ENCODE measurements at regions not wholly inside any gene's neighbourhood (a gene's known extent, or its start where the extent isn't known, plus 50 kb on each side); places are given as distances from the start of the nearest gene placed in this dataset.
A peak's percentile ranks its signal among the peaks of the same experiment; 100 is the strongest.
"Not testable (repeated sequence)": the region's sequence is repeated elsewhere in the genome, so short reads cannot be mapped to it uniquely, and the experiment has no call there.

- DNase-seq: no peak
Observed at GRCh38 chr1:101371259-101371658, 134.4 kb downstream of the S1PR1 start.

- DNase-seq: no peak
Observed at GRCh38 chr1:101373570-101373969, 136.8 kb downstream of the S1PR1 start.

GRCh38 chr1:101375448-101375847, 138.6 kb downstream of the S1PR1 start:
- DNase-seq: not testable (repeated sequence)

DNA sequence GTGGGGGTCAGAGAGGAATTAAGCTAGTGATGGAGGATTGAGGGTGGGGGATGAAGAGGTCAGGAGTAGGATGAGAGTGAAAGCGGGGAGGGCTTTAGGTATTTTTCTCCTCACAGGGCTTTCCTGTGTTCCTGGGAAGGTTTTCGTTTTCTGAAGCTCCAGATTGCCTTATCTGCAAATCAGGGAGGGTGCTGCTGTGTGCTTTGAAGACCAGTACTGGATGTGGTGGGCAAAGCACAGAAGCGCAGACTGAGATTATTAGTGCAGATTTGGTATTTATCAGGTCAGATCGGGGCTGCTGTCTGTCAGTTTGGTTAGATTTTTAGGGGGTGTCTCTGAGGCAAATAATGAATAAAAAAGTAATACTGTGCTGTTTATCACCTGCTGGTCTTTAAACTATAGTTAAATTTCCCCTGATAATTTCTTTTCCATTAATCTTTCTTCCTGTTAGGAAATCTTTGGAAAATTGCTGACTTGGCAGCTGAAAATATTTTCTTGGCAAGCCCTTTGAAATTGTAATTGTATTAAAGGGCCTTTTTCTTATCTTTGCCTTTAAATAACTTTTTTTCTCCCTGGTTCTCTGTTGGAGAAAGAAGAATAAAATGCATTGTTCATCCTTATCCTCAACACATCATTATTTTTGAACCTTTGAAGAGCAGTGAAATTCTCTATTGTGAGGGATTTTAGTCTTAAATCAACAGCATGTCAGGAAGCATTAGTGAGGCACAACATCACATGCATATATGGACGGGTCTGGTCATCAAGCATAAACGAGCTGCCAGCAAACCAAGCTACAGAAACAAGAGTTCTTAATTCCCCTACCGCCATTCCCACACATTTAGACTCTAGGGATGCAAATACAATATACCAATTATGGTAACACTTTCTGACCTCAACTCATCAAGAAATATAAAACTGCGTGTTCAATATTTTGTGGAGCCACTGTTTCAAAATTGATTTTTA, 139.6 kb downstream of the S1PR1 start:
- DNase-seq: no peak

DNA sequence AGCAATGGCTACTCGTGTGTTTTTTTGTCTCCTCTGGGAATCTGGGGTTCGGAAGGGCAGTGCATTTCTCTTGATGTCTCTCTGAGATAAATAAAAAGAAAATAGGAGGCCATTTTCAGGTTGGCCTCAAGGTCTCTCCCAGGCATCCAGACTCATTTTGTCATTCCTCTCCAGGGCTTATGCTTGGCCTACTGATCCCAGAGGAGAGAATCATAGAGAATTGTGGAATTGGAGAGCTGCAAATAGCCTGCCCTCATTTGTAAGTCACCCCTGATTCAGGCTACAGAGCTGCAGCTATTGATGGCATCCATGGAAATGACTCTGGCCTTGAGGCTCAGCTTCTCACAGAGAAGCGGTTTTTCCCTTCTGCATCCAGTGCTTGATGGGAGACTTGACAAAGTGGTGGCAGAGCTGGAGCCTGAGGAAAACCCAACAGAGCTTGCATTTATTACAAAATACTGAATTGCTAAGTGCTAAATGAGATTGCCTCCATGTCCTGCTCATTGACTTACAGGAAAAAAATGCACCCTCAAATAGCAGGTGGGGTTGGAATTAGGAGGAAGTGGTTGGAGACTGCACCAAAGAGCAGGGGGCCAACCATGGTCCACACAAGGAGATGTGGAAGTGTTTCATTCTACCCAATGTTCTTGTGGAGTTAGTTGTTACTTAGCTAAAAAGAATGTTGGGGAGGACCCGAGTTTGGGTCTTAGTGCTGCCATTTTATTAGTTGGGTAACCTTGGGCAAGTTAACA, 140.4 kb downstream of the S1PR1 start:
- no peak for DNase-seq

GRCh38 chr1:101379037-101379436, 142.2 kb downstream of the S1PR1 start:
- DNase-seq: no peak

- no peak for DNase-seq
Observed at GRCh38 chr1:101379950-101380349, 143.1 kb downstream of the S1PR1 start.

- no peak for DNase-seq
Observed at GRCh38 chr1:101382135-101382534, 145.3 kb downstream of the S1PR1 start.

DNA sequence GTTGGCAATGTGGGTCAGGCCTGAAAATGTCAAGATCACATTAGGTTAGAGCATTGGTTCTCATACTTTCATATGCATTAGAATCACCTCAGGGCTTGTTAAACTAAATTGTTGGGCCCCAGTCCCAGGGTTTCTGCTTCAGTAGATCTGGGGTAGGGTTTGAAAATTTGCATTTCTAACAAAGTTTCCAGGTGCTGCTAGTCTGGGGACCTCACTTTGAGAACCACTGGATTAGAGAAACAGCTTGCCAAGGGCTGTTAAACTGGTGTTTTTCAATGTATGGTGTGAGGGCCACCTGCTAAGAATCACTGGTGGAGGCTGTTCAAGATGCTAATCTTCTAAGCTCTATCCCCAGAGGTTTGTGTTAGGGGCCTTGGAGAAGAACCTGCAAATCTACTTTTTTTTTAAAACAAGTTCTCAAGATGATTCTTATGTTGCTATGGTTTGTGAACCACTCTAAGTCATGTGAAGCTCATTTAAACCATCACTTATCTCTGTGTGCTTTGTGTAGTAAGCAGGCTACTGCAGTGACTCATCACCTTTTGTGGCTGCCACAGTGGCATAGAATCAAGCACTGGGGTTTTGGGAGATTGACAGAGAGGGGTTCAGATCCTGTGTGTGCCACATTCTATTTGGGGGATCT, 152.2 kb downstream of the S1PR1 start:
- DNase-seq: peak; percentile 47

- no peak for DNase-seq
Observed at GRCh38 chr1:101389547-101389929, 152.7 kb downstream of the S1PR1 start.

DNA sequence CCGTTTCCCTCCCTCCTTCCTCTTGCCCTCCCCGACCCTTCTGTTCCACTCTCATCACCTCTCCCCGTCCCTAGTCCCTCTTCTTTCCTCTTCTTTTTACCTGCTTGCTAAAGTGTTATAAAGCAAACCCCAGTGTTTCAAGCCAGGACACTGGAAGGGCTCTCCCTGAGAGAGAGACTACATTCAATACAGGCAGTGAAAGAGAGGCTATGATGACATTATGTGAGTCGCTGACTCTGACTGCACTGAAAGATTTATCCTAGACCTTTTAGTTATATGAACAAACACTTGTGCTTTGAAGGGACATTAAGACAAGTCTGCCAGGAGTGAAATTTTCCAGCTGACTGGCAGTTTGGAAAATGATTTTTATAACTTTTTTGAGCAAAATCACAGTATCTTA, 155.7 kb downstream of the S1PR1 start:
- no peak for DNase-seq

GRCh38 chr1:101394041-101394440, 157.2 kb downstream of the S1PR1 start:
- DNase-seq: no peak

DNA sequence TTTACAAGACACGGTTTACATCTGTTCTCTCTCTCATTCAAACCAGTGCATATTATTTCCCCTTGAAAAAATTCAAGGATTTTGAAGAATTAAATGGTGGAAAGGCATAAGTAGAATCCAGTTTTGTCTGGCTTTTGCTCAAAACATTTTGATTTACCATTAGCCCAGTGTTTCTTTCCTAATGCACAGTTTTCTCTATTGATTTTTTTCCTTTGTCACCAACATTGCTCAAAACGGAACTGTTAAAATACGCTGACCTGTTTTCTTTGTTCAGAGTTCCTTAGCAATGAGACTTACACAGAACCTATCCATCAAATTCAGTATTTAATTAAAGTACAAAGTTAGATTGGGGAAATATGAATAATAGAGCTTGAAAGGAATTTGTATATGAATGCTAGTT, 162.4 kb downstream of the S1PR1 start:
- DNase-seq: no peak

DNA sequence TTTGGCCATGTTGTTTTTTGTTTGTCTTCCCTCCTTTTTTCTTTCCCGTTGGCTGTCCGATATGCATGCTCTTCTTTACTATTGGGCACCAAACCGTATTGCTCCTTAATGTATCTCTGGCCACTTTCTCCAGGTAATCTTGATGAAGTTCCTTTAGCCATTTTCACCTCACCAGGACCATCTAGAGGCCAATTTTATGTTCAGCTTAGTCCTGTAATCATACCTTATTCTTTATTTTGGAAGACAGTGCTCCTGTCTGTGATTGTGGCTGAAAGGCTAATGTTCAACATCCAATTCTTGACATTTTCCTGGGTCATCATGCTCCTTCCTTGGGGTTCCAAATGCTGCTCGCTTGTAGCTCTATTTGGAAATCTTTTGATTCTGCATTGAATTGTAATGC, 169.5 kb downstream of the S1PR1 start:
- no peak for DNase-seq

- no peak for DNase-seq
Observed at GRCh38 chr1:101406681-101407080, 169.9 kb downstream of the S1PR1 start.

GRCh38 chr1:101407505-101408211, 170.8 kb downstream of the S1PR1 start:
- no peak for DNase-seq

DNA sequence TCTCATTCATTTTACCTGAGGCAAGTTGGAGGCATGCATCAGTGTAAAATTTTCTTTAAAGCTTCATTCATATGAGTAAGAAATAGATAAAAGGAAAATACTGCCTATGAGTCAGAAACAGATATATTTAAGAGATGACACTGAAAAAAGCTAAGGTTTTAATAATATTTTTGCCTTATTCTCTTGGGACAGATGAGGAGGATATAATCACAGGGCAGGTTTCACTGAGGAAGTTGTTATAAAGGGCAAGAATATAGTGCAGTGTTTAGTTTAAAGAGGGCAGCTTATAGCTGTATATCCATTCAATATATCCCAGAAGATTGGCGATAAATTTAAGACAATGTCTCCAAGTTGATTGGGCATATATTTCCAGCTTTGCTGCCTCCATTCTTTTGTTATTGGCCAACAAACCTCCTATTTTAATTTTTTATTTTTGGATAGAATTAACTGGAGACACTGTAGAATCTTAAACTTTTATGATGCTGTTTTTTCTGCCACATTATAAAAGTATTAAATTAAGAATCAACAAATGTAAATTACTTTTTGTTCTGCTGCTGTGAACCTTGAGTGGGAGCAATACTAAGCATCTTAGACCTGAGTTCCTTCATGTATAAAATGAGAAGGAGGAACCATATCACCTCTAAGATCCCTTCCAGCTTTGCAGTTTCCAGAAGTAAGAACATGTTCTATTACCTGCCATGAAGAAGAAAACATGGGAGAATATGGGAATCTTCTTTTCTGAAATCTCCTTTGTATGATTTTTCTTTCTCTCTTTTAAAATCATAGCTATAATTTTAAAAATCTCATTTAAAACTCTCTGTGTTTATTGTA, 171.6 kb downstream of the S1PR1 start:
- DNase-seq: no peak

GRCh38 chr1:101409102-101409501, 172.3 kb downstream of the S1PR1 start:
- no peak for DNase-seq

DNA sequence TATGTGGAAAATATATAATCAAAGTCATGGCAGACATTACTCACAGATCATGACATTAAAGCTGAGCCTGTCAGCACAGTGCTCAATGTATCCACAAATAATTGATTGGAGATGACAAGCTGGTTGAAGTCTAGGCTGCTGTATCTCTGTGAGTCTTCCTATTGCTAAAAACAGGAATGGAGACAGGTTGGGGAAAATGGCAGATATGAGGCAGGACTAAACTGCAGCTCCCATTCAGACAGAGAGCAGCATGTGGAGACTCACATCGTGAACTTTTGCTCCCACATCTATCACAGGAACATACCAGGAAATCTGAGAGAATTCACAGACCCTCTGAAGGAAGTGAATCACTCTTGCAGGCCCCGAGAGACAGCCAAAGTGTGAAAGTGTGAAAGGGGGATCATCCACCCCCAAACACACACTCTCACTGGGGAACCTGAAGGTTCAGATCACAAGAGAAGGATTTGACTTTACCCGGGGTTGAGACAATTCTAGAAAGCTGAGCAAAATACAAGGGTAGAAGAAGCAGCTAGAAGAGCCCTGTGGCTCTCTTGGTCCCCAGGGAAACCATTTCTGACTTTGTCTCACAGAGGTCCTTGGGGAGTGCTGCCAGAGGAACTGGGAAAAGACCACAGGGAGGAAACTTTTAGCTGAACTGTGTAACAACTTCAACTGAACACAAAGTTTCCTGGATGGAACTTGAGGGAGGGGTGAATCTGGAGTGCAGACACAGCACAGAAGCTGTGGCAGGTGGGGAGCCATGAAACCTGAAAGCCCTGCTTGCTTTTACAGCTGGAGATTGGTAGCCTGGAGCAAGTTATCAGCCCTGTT, 173.4 kb downstream of the S1PR1 start:
- peak; percentile 33 for DNase-seq

DNA sequence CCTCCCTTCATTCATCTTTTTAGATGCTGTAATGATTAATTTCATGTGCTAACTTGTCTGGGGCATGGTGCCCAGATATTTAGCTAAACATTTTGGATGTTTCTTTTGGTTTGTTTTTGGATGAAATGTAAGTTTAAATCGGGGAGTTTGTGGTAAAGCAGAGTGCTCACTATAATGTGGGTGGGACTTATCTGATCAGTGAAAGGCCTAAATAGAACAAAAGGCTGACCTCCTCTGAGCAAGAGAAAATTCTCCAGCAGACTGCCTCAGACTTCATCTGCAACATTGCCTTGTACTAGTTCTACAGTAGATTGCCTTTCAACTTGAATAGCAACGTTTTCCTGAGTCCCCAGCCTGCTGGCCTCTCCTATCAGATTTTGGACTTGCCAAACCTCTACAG, 183.6 kb downstream of the S1PR1 start:
- no peak for DNase-seq

DNA sequence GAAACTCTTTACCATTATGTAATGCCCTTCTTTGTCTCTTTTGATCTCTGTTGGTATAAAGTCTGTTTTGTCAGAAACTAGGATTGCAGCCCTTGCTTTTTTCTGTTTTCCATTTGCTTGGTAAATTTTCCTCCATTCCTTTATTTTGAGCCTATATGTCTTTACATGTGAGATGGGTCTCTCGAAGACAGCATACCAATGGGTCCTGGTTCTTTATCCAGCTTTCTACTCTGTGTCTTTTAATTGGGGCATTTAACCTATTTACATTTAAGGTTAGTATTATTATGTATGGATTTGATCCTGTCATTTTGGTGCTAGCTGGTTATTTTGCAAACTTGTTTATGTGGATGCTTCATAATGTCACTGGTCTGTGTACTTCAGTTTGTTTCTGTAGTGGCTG, 191.3 kb downstream of the S1PR1 start:
- not testable (repeated sequence) for DNase-seq
